ENCODE measurements at regions not wholly inside any gene's neighbourhood (a gene's known extent, or its start where the extent isn't known, plus 50 kb on each side); places are given as distances from the start of the nearest gene placed in this dataset.

DNA sequence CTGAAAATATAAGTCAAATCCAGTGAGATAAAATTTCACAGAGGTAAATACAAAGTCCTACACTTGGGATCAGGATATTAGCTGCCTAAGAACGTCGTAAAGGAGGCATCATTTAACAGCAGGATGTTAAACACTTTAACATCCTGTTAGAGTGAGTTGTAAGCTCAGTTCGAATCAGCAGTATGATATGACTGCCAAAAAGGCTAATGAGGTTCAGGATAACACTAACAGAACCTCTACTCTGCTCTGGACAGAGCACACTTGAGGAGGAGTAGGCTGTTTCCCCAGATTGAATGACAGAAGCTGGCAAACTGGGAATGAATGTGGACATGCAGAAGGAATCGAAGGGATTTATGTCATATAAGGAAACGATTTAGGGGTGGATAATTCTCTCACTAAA lies 227.1 kb upstream of the CD96 start:
- Histone ChIP-seq H3K9me3 (no peaks in the 10 kb centered on the region), H3K27me3 (no peaks in the 10 kb centered on the region), H3K27ac (no peak overlapping the region), H3K4me1 (peaks cover 11% of the 10 kb centered on the region), H3K4me3 (no peak overlapping the region), H3K36me3 (ENCODE audit: low read depth, missing control alignments) (no peaks in the 10 kb centered on the region)
- WGBS, 2 donors: 41 to 42% methylated on average over 5 of the region's 5 CpGs
- intact Hi-C loops (cut with DNase I; ENCODE audit: low total_unique reads): no loop called here
- no peak for DNase-seq
- no peak for TF ChIP-seq POLR2A (IDR thresholded peaks at IDR 0.05)

DNA sequence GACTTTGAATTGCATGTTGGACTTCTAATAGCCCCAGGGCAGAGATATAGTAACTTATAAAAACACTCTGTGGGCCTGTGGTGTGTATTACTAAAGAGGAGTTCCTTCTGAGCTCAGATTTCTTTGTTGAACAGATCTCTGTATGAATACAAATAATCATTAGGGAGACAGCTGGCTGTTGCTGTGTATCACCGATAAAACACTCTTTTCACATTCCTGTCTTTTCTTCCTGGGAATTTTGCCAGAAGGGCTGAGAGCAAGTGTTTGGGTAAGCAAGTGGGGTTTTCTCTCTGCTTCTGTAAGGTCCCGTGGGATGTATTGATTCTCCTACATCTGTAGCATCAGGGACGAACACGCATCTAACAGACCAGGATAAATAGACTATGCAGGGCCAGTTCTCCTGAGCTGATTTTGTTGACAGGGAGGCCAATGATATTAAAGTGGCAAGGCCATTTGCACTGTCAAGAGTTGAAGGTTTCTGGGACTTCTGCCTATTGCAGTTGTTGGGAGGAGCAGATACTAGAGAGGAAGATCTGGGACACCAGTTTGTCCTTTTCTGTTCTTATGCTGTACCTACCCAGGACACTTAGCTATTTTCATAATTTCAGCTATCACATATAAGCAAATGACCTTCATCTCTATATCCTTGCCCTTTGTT lies 225.9 kb upstream of the CD96 start:
- WGBS, 2 donors: 31 to 64% methylated on average over 4 of the region's 4 CpGs
- DNase-seq: no peak
- no peak for TF ChIP-seq POLR2A (IDR thresholded peaks at IDR 0.05)
- TF ChIP-seq, protein P1, sequence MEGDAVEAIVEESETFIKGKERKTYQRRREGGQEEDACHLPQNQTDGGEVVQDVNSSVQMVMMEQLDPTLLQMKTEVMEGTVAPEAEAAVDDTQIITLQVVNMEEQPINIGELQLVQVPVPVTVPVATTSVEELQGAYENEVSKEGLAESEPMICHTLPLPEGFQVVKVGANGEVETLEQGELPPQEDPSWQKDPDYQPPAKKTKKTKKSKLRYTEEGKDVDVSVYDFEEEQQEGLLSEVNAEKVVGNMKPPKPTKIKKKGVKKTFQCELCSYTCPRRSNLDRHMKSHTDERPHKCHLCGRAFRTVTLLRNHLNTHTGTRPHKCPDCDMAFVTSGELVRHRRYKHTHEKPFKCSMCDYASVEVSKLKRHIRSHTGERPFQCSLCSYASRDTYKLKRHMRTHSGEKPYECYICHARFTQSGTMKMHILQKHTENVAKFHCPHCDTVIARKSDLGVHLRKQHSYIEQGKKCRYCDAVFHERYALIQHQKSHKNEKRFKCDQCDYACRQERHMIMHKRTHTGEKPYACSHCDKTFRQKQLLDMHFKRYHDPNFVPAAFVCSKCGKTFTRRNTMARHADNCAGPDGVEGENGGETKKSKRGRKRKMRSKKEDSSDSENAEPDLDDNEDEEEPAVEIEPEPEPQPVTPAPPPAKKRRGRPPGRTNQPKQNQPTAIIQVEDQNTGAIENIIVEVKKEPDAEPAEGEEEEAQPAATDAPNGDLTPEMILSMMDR (IDR thresholded peaks at IDR 0.05): no peak
- Histone ChIP-seq H3K27me3 (no peaks in the 10 kb centered on the region), H3K36me3 (ENCODE audit: low read depth, missing control alignments) (no peaks in the 10 kb centered on the region), H3K4me3 (no peak overlapping the region), H3K27ac (no peak overlapping the region), H3K9me3 (no peaks in the 10 kb centered on the region), H3K4me1 (peaks cover 11% of the 10 kb centered on the region)
- intact Hi-C loops (cut with DNase I; ENCODE audit: low total_unique reads): no loop called here

DNA sequence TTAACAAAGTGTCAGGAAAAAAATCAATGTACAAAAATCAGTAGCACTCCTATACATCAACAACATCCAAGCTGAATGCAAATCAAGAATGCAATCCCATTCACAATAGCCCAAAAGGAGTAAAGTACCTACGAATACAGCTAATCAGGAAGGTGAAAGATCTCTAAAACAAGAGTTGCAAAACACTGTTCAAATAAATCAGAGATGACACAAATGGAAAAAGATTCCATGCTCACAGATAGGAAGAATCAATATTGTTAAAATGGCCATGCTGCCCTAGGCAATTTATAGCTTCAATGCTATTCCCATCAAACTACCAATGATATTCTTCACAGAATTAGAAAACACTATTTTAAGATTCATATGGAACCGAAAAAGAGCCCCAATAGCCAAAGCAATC lies 223.7 kb upstream of the CD96 start:
- DNase-seq: no peak
- Histone ChIP-seq H3K9me3 (no peaks in the 10 kb centered on the region), H3K27me3 (no peaks in the 10 kb centered on the region), H3K4me3 (no peak overlapping the region), H3K27ac (no peak overlapping the region), H3K36me3 (ENCODE audit: low read depth, missing control alignments) (no peaks in the 10 kb centered on the region), H3K4me1 (peaks cover 11% of the 10 kb centered on the region)
- TF ChIP-seq, protein P1 (IDR thresholded peaks at IDR 0.05): no peak
- no peak for TF ChIP-seq POLR2A (IDR thresholded peaks at IDR 0.05)
- intact Hi-C loops (cut with DNase I; ENCODE audit: low total_unique reads): no loop called here
- 39 to 69% methylated on average over 2 of the region's 2 CpGs for WGBS, 2 donors

DNA sequence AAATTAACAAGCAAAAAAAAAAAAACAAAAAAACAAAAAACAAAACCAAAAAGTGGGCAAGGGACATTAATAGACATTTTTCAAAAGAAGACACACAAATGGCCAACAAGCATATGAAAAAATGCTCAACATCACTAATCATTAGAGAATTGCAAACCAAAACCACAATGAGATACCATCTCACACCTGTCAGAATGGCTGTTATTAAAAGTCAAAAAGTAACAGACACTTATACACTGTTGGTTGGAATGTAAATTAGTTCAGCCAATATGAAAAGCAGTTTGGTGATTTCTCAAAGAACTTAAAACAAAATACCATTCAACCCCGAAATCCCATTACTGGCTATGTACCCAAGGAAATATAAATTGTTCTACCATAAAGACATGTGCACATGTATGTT lies 222.4 kb upstream of the CD96 start:
- no peak for TF ChIP-seq POLR2A (IDR thresholded peaks at IDR 0.05)
- TF ChIP-seq, protein P1 (IDR thresholded peaks at IDR 0.05): no peak
- Histone ChIP-seq H3K4me1 (peaks cover 11% of the 10 kb centered on the region), H3K27me3 (no peaks in the 10 kb centered on the region), H3K27ac (no peak overlapping the region), H3K4me3 (no peak overlapping the region), H3K9me3 (no peaks in the 10 kb centered on the region), H3K36me3 (ENCODE audit: low read depth, missing control alignments) (no peaks in the 10 kb centered on the region)
- intact Hi-C loops (cut with DNase I; ENCODE audit: low total_unique reads): no loop called here
- WGBS, 2 donors: 96 to 100% methylated on average over 1 of the region's 1 CpG
- no peak for DNase-seq

DNA sequence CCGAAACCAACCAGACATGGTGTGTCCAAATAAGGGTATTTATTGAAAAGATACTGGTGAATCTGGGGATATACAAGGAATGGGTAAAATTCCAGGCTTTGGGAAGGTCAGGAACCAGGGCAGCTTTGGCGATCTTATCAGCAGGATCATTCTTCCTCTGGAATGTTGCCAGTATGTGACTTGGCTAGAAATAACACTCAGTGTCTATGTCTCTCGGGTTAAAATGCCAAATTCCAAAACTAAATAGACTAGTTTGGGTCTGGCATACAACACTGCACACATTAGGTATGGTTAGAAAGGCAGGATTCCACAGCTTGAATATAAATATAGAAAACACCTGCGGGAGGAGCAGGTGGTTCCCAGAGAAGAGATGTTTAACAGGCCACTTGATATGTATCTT lies 220.2 kb upstream of the CD96 start:
- no peak for TF ChIP-seq POLR2A (IDR thresholded peaks at IDR 0.05)
- TF ChIP-seq, protein P1 (IDR thresholded peaks at IDR 0.05): no peak
- no peak overlapping the region for H3K4me3 ChIP-seq

More for the DNA sequence above, 220.2 kb upstream of the CD96 start:
- Histone ChIP-seq H3K27ac (no peak overlapping the region), H3K27me3 (no peaks in the 10 kb centered on the region), H3K36me3 (ENCODE audit: low read depth, missing control alignments) (no peaks in the 10 kb centered on the region), H3K9me3 (no peaks in the 10 kb centered on the region), H3K4me1 (no peaks in the 10 kb centered on the region)
- WGBS, 2 donors: 55 to 63% methylated on average over 4 of the region's 4 CpGs
- intact Hi-C loops (cut with DNase I; ENCODE audit: low total_unique reads): no loop called here
- no peak for DNase-seq

All from testis (tissue), 2 donors.